ENCODE measurements at regions not wholly inside any gene's neighbourhood (a gene's known extent, or its start where the extent isn't known, plus 50 kb on each side); places are given as distances from the start of the nearest gene placed in this dataset.

- no peaks in the 10 kb centered on the region for H3K9me3 Mint-ChIP-seq
- H3K27ac Mint-ChIP-seq, result no peak overlapping the region
- H3K36me3 Mint-ChIP-seq, result no peaks in the 10 kb centered on the region
- no peaks in the 10 kb centered on the region for H3K27me3 Mint-ChIP-seq (ENCODE audit: low read depth)
- ChIA-PET CTCF (no interaction called here), POLR2A (no interaction called here)
- H3K4me3 Mint-ChIP-seq, result no peak overlapping the region
- DNase-seq (ENCODE audit: low spot score), result no peak
- H3K4me1 Mint-ChIP-seq, result peaks cover 31% of the 10 kb centered on the region
- ATAC-seq, result no peak
- TF ChIP-seq AFF4 (CRISPR knock-in tag; IDR thresholded peaks at IDR 0.05; ENCODE audit: borderline replicate concordance) (no peak), RORB (CRISPR knock-in tag; IDR thresholded peaks at IDR 0.05) (no peak), ZBTB43 (CRISPR knock-in tag; IDR thresholded peaks at IDR 0.05) (no peak), ATF3 (CRISPR knock-in tag; conservative IDR thresholded peaks at IDR 0.05) (no peak), ZNF232 (CRISPR knock-in tag; IDR thresholded peaks at IDR 0.05) (no peak), E2F5 (CRISPR knock-in tag; IDR thresholded peaks at IDR 0.05) (no peak), ZNF425 (CRISPR knock-in tag; conservative IDR thresholded peaks at IDR 0.05) (no peak), ZNF281 (CRISPR knock-in tag; IDR thresholded peaks at IDR 0.05) (no peak), ZNF532 (CRISPR knock-in tag; IDR thresholded peaks at IDR 0.05; ENCODE audit: borderline replicate concordance) (no peak), GABPB1 (CRISPR knock-in tag; IDR thresholded peaks at IDR 0.05) (no peak), MYBL2 (CRISPR knock-in tag; IDR thresholded peaks at IDR 0.05) (no peak), USF1 (CRISPR knock-in tag; IDR thresholded peaks at IDR 0.05) (no peak)
Measured at GRCh38 chr3:177680472-177680821, 483.2 kb upstream of the TBL1XR1 start.
